Pulmonary artery endothelial cell (primary cell): ENCODE measurements at regions not wholly inside any gene's neighbourhood (a gene's known extent, or its start where the extent isn't known, plus 50 kb on each side); places are given as distances from the start of the nearest gene placed in this dataset.
"Not testable (repeated sequence)": the region's sequence is repeated elsewhere in the genome, so short reads cannot be mapped to it uniquely, and the experiment has no call there.

Experiments
- DNase-seq: peaks from one replicate; pipeline ENCODE4 v3.0.0-alpha.2; 2011; ENCODE audit warnings: low read depth, low spot score

DNA sequence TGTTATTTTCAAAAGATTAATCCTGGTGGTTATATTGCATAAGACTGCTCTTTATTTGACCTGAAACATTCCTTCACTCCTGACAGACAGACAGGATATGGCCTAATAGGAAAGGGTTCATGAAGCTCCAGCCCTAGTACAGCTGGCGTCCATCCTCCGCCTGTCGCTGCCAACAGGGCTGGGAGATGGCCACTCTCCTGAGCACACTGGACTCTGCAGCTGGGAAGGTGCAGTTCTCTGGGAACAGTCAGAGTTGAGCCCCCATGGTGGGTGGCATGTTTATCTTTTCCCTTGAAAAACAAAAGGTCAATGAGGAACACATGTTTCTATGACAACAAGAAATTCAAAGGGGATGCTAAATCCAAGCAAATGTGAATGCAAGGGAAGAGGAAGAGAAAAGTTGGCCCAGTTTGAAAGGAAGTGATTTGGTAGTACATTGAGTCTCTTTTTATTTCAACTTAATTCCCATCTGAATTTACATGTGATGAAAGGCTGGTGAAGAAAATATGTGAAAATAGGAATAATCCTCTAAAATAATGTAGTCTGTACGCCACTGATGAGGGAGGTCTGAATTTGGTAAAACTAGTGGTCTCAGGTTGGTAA lies 89.9 kb upstream of the DCN start:
- no peak for DNase-seq

DNA sequence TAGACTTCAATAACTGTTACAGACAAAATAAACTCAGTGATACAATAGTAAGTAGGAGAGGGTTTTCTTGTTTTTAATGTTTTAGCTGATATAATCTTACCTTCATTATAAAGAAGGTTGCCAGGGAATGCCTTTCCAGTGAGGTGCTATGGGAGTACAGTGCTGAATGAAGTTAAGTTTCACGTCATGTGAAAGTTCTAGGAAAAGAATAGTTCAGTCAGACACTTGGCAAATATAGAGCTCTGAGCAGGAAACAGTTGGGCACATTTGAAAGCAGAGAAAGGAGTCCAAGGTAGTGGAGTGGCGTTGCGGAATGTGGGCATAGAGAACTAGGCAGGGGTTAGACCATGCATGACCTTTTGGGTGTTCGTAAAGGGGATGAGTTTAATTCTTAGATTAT lies 88.6 kb upstream of the DCN start:
- no peak for DNase-seq

DNA sequence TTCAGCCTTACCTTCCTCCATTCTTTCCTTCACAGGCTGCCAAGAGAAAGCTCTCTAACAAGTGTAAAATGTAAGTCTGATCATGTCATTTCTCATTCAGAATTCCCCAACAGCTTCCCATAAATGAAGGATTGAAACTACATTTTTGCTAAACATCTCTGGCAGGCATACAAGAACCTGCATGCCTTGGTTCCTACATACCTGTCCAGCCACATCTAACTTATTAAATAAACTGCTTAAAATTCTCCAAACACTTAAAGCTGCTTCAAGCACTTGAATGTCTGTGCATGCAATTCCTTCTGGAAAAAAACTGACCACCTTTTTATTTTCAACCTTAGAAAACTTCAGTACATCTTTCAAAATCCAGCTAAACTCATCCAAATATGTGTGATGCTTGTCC lies 84.4 kb upstream of the DCN start:
- no peak for DNase-seq

DNA sequence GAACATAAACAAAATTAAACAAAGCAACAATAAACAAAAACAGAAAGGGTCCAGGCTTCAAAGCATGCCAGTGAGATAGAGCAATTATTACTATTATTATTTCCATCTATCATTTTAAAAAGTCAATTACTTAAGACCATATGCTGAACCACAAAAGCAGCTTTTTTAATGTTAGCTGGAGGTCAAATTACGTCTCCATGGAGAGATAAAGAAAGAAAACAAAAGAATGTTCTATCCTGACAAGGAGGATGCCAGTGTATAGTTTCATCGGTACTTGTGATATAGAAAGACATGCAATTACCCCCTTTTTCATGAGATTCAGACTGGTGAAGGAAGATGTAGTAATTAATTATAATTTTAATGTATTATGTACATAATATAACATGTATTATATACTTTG lies 81.6 kb upstream of the DCN start:
- no peak for DNase-seq

DNA sequence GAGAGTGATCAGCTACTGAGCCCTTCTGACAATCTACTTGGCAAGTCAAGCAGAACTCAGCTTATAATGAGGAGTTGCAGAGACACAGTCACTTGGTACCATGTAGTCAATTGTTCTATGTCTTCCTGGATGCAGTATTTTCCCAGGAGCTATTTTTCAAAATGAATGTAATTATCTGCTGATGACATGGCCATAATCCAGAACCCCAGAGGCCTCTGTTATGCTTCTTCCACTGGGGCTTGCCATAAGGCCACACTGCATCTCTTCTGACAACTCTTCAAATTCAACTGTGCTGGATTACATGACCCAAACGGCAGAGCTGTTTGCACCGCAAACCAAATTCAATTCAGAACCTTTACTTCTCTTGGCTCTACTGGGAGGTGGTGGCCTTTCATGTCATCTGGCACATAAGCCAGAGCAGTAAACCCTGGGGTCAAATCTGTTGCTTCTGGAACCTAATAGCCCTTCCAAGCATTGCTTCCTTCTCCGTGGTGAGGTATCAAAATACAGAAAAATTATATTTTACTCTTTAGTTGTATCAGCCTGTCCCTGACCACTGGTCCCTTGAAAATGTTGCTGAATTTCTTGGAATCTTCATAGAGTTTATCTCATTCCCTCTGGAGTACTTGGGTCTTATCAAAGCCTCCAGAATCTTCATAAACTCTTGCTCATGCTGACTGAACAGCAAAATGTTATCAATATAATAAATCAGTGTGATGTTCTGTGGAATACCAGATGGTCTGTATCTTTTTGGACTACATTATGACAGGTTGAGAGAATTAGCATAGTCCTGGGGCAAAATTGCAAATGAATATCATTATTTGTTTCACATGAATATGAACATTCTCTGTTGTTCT lies 79.4 kb upstream of the DCN start:
- DNase-seq = no peak

DNA sequence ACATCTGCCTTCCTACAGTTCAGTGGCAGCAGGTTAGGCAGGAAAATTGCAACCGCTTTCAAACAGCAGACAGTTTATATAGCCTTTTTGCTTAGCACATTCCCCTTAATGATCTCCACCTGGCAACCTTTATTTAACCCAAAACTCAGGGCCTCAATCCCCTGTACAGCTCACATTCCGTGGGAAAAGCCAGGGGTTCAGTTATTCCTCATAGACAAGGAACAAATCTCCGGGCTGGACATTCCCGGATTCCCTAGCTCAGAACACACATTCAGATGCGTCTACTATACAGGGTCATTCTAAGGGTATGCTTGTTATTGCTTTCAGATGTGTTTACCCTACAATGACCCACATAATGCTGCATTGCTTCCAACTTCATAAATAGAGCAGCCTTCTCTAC lies 73.8 kb upstream of the DCN start:
- DNase-seq = no peak

DNA sequence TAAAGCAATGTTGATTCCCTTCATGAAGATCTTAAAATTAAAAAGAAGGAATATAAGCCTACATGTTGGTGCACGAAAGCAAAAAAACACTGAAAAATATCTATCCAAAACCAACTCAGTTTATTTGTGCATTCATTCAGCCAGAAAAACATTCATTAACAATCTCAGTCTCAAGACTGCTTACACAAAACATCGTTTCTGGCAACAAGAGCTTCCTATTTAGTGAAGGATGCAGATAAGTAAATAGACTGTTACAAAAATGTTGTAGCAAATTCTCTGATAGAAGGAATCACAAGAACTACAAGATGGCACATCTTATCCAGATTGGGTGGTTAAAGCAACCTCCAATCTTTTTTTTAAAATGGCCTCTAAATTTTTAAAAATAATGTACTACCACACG lies 69.7 kb upstream of the DCN start:
- DNase-seq = no peak

DNA sequence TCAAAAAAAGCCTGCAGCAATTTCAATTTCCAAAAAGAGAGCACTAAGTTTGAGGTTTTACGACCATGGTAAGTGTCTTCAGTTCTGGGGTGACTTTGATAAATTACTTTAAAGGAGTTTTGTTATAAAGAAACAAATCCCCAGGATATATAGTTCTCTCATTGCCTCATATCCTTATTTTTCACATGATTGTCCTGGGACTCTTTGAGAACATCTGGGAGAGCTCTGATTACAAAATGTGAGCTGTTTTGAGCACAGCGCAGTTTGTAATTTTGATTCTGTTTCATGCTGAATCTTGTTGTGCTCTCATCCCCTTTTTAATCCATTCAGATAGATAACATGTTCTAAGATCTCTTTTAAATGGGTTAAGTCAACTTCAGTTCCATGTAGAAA lies 67.7 kb upstream of the DCN start:
- no peak for DNase-seq

DNA sequence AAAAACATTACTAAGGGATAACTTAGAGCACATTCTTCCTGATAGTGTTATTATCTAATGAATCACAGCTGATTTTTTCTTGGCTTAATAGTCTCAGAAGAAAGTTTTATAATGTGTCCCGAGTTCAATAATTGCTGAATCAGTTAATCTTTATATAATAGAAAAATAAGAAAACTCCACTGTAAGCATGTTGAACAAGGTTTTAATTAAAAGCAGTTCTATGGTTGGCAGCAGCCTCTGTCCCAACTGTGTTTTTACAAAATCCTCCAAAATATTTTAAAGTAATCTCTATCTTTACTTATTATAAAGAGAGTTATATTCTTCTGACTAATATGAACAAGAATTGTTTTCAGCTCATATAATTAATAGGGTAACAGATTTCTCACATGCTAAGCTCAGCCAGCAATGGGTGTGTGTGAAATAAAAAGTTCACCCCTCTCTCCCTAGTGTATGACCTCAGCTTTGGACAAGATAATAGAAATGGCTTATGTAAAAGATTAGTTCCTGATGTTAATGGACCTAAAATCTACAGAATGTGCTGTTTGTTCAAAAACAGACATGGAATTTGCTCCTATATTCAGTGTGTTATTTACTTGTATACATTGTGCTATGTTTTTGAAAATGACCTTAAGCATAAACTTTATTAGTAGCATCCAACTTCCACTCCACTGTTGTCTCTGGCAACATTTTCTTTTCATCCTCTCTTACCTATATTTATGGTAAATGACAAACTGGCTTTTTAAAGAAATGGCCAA lies 67.1 kb upstream of the DCN start:
- DNase-seq = no peak

DNA sequence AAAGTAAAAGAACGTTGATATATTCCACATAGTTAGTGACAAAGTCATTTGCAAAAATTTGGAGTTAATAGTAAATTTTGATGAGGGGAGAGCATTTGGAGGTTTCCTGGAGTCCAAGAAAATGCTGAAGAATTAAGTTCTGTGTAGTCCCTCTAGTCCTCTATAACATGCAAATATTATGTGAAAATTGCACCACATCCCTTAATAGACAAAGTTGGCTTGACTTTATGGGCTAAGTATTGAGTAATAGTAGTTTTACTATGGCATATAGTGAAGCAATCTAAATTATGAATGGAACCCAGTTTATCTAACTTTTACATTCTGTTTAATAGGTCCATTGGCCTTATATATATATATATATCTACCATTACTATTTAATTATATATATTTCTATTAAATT lies 66.4 kb upstream of the DCN start:
- DNase-seq = no peak

DNA sequence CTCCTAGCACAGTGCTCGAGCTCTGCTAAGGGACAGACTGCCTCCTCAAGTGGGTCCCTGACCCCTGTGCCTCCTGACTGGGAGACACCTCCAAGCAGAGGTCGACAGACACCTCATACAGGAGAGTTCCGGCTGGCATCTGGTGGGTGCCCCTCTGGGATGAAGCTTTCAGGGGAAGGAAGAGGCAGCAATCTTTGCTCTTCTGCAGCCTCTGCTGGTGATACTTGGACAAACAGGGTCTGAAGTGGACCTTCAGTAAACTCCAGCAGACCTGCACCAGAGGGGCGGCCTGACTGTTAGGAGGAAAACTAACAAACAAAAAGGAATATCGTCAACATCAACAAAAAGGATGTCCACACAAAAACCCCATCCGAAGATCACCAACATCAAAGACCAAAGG lies 60.6 kb upstream of the DCN start:
- DNase-seq = not testable (repeated sequence)

DNA sequence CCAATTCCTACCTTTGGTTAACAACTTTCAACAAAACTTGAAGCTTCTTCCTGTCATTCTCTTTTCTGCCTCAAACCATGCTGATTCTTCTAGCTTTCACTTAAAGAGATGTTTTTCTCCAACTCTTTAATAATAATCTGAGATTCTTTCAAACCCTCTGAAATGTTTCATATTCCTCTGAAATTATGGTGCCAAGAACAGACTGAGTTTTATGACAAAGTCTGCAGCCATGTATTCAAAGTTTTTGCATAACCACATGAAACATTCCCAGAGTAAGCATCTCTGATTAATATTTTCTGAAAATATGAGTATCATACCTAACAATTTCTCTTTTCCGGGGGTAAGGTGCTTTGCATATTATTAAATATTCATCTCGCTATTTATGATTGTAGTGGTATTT lies 59.1 kb upstream of the DCN start:
- DNase-seq = no peak

DNA sequence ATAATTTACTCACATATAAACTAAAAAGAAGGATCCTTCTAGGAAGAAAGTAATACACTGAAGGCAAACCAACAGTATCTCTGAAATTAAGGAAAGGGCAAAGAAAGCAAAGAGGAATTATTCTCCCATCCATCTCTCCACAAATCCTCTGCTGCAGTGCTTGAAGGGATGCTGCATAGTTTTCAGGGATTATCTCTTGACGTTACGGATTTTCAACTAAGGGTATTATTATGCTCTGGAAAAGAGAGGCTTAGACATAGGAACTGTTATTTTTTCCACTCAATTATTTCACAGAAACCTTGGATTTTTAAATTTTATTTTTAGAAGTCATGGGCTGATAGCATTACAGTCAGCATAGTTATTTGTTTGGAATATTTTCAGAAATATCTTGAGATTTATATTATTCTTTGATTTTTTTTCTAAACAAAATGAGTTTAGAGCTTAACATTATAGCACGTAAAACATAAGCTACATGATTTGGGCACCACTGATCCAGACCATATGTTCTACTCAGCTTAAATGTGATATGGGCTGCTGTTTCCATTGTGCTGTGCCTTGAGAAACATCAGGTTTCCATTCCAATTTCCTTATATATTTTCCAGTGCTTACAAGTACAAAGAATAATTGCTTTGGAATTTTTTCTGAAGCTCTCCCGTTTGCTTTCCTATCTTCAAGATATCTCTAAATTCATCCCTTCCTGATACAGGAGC lies 57.9 kb upstream of the DCN start:
- DNase-seq = no peak

DNA sequence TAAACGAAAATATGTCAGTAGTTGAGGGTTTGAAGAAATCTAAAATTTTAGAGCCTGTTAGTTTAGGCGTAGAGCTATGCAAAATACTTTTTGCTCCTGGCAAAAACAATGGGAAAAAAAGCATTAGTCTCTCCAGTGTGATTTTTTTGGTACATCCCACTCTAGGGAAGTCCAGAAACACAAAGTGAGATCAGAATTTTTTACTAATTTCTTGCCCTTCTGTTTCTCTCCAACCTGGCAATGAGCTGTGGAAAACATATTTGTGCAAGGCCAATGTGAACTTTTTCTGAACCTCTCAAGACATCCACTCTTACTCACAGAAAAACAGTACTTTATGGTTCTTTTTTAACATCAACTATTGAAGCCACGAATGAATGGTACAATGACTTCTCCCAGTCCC lies 56.9 kb upstream of the DCN start:
- no peak for DNase-seq
